IgD-negative memory B cell (primary cell): ENCODE measurements at regions not wholly inside any gene's neighbourhood (a gene's known extent, or its start where the extent isn't known, plus 50 kb on each side); places are given as distances from the start of the nearest gene placed in this dataset.

ENCODE experiments used
- H3K27ac Mint-ChIP-seq, 3 donors: one replicate each; pipeline ENCODE4 v1.8.0; 2020 to 2022; ENCODE audit warnings: mild to moderate bottlenecking in 3 of 3, mixed read lengths in 3 of 3, moderate library complexity in 1 of 3
- H3K27me3 Mint-ChIP-seq: one replicate; pipeline ENCODE4 v1.8.0; 2021; ENCODE audit warnings: mixed read lengths
- H3K36me3 Mint-ChIP-seq: one replicate; pipeline ENCODE4 v1.8.0; 2020; ENCODE audit warnings: mild to moderate bottlenecking, mixed read lengths
- H3K4me1 Mint-ChIP-seq, 3 donors: one replicate each; pipeline ENCODE4 v1.8.0; 2020 to 2022; ENCODE audit warnings: mixed read lengths in 3 of 3, mild to moderate bottlenecking in 1 of 3
- H3K4me3 Mint-ChIP-seq, 4 donors: one replicate each; pipeline ENCODE4 v1.8.0; 2020 to 2022; ENCODE audit warnings: mild to moderate bottlenecking in 4 of 4, mixed read lengths in 4 of 4, moderate library complexity in 3 of 4
- H3K9me3 Mint-ChIP-seq, 3 donors: one replicate each; pipeline ENCODE4 v1.8.0; 2020 to 2021; ENCODE audit warnings: mixed read lengths in 3 of 3, mild to moderate bottlenecking in 1 of 3

DNA sequence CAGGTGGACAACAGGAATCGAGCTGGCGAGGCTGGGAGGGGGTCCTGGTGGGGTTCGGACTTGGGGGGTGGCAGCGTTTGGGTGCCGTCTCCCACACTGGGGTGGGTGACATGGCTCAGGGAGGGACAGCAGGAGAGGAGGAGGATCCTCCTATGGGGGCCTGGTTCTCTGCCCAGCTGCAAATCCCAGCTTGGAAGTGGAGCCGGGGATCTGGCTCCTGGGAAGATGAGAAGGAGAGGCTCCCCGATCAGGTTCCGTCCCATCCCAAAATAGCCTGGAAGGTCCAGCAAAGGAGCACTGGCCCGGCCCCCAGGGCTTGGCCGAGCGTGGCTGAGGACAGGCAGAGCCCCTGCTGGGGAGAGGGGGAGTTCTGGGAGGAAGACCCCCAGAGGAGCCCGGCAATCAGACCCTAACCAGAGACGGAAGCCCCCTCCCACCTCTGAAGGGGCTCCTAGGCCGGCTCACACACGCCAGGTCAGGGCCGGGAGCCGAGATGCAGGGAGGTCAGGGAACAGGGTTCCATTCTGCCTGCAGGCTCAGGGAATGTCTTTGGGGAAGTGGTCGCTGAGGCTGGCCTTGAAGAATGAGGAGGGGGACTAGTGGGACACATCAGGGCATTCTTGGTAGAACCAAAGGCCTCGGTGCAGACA is 143.7 kb downstream of the ENGASE start:
- Mint-ChIP-seq H3K27me3 (peaks cover 31% of the 10 kb centered on the region), H3K9me3 (no peaks in the 10 kb centered on the region), H3K36me3 (peaks cover 2% of the 10 kb centered on the region), H3K4me1 (peaks cover 0 to 5% (median 3%) of the 10 kb centered on the region in 3 donors), H3K27ac (no peak overlapping the region), H3K4me3 (no peak overlapping the region)

- Mint-ChIP-seq H3K4me3 (no peak overlapping the region), H3K27me3 (peaks cover 26% of the 10 kb centered on the region), H3K4me1 (peaks cover 0 to 5% (median 3%) of the 10 kb centered on the region in 3 donors), H3K27ac (no peak overlapping the region), H3K9me3 (no peaks in the 10 kb centered on the region), H3K36me3 (peaks cover 2% of the 10 kb centered on the region)
Observed at GRCh38 chr17:79217473-79218135, 143.0 kb downstream of the ENGASE start.

- Mint-ChIP-seq H3K4me1 (peaks cover 0 to 5% (median 3%) of the 10 kb centered on the region in 3 donors), H3K27ac (no peak overlapping the region), H3K36me3 (peaks cover 2% of the 10 kb centered on the region), H3K9me3 (no peaks in the 10 kb centered on the region), H3K27me3 (peaks cover 25% of the 10 kb centered on the region), H3K4me3 (no peak overlapping the region)
Observed at GRCh38 chr17:79216826-79217225, 142.2 kb downstream of the ENGASE start.

- no peaks in the 10 kb centered on the region for H3K9me3 Mint-ChIP-seq
- H3K4me1 Mint-ChIP-seq: peaks cover 0 to 5% (median 3%) of the 10 kb centered on the region in 3 donors
- peaks cover 25% of the 10 kb centered on the region for H3K27me3 Mint-ChIP-seq
- H3K27ac Mint-ChIP-seq: no peak overlapping the region
- no peak overlapping the region for H3K4me3 Mint-ChIP-seq
- peaks cover 2% of the 10 kb centered on the region for H3K36me3 Mint-ChIP-seq
Observed at GRCh38 chr17:79216391-79216790, 141.8 kb downstream of the ENGASE start.

DNA sequence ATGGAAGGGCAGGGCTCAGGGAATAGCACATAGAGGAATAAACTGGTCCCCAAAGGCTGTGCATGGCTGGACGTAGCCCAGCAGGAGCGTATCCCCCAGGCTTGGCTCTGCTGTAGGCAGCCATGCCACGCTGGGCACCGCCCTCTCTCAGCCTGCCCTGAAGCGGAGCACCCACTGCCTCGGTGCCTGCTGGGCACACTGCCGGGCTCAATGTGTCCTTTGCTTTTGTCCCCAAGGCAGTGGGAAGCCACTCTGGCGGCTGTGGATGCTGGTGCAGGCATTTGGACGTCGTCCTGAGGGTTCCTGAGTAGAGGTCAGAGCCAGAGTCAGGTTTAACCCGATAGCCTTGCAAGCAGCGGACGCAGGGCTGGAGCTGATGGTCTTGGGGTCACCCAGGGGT is 141.0 kb downstream of the ENGASE start:
- Mint-ChIP-seq H3K27me3 (peaks cover 28% of the 10 kb centered on the region), H3K36me3 (peaks cover 2% of the 10 kb centered on the region), H3K4me3 (no peak overlapping the region), H3K4me1 (peaks cover 0 to 5% (median 3%) of the 10 kb centered on the region in 3 donors), H3K27ac (no peak overlapping the region), H3K9me3 (no peaks in the 10 kb centered on the region)

GRCh38 chr17:79214940-79215604 is 140.4 kb downstream of the ENGASE start:
- Mint-ChIP-seq H3K9me3 (no peaks in the 10 kb centered on the region), H3K36me3 (peaks cover 2% of the 10 kb centered on the region), H3K4me3 (no peak overlapping the region), H3K27ac (no peak overlapping the region), H3K27me3 (peaks cover 23% of the 10 kb centered on the region), H3K4me1 (no peaks in the 10 kb centered on the region)

DNA sequence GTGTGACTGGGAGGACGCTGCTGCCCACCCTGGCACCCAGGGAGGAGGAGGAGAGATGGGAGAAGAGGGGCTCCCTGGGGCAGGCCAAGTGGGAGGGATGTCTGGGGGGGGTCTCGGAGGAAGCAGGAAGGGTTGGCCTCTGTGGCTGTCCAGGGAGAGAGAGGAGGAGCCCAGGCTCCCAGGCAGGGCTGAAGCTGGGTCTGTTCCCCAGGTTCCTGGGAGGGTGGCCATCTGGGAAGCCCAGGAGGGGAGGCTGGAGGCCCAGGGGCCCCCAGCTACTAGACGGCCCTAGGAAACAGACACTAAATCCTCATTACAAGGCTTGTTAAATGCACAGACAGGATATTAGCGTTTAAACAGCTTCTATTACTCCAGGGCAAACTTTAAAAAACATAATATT is 139.8 kb downstream of the ENGASE start:
- H3K9me3 Mint-ChIP-seq: no peaks in the 10 kb centered on the region
- no peak overlapping the region for H3K4me3 Mint-ChIP-seq
- H3K4me1 Mint-ChIP-seq: no peaks in the 10 kb centered on the region
- H3K36me3 Mint-ChIP-seq: peaks cover 2% of the 10 kb centered on the region
- H3K27me3 Mint-ChIP-seq: peaks cover 23% of the 10 kb centered on the region
- H3K27ac Mint-ChIP-seq: peak overlapping the region in 1 of 3 donors; percentile 59

DNA sequence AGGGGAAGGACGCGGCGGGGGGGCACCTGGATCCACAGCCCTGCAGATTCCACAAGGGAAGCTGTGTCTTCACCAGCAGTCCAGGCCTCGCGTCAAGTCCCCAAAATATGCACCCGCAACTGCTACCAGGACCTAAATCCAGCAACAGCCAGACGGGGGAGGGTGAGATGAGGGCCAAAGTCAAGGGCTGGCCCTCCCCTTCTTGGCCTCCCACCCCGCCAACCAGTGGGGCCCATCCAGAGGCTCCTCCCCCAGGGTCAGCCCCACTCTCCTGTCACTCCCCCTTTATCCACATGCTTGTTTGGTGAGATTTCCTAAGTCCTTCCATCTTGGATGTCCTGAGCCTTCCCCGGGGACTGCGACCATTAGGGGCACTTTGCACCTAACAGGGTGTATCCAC is 138.7 kb downstream of the ENGASE start:
- Mint-ChIP-seq H3K27ac (no peak overlapping the region), H3K36me3 (peaks cover 2% of the 10 kb centered on the region), H3K27me3 (peaks cover 18% of the 10 kb centered on the region), H3K4me3 (no peak overlapping the region), H3K4me1 (no peaks in the 10 kb centered on the region), H3K9me3 (no peaks in the 10 kb centered on the region)

- Mint-ChIP-seq H3K27me3 (peaks cover 17% of the 10 kb centered on the region), H3K4me1 (no peaks in the 10 kb centered on the region), H3K27ac (no peak overlapping the region), H3K4me3 (no peak overlapping the region), H3K36me3 (peaks cover 2% of the 10 kb centered on the region), H3K9me3 (no peaks in the 10 kb centered on the region)
Observed at GRCh38 chr17:79212149-79213087, 137.8 kb downstream of the ENGASE start.

DNA sequence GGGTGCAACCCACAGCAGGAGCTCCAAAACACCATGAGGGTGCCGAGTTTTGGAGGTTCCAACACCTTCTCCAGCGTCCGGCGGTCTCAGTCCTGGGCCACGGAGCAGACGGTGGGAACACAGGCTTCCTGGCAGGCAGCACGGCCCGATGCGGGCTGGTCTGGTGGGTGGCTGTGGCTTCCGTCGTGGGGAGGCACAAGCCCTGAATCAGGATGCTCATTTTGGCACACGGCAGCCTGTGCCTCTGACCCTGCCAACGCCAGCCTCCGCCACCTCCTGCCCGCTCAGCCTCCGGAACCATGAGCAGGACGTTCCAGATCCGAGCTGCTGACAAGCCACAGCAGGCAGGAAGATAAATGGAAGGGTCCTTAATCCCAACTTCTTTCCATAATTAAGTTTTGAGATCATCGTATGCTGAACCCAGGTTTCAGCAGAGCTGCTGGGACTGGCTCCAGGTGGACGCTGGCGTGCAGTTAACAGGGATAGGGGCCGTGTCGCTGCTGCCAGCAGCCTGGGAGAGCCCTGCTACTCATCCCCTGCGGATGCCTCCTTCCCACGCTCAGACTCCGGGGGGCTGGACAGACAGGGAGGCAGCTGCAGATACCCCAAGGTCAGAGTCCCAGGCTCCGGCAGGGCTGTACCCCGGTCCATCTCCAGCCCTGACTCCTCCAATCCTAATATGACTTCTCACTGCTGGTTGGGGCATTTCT is 136.6 kb downstream of the ENGASE start:
- no peaks in the 10 kb centered on the region for H3K9me3 Mint-ChIP-seq
- H3K27ac Mint-ChIP-seq: peak overlapping the region in 1 of 3 donors; percentile 57
- no peaks in the 10 kb centered on the region for H3K4me1 Mint-ChIP-seq
- no peak overlapping the region for H3K4me3 Mint-ChIP-seq
- H3K36me3 Mint-ChIP-seq: peaks cover 2% of the 10 kb centered on the region
- peaks cover 18% of the 10 kb centered on the region for H3K27me3 Mint-ChIP-seq

DNA sequence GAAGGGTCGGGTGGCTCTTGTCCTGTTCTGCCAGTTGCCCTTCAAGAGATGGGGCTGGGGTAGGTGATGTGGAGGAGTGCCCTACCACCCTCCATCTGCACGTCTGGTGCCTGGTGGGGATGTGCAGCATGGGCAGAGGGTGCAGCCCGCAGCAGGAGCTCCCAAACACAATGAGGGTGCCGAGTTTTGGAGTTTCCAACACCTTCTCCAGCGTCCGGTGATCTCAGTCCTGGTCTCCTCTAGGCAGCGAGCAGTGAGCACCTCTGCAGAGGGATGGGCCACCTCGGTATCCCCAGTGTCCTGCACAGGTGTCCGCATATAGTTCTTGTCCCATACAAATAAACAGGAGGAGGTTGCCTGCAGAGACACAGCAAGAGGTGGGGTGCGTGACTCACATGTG is 136.0 kb downstream of the ENGASE start:
- peaks cover 18% of the 10 kb centered on the region for H3K27me3 Mint-ChIP-seq
- H3K4me1 Mint-ChIP-seq: no peaks in the 10 kb centered on the region

DNA sequence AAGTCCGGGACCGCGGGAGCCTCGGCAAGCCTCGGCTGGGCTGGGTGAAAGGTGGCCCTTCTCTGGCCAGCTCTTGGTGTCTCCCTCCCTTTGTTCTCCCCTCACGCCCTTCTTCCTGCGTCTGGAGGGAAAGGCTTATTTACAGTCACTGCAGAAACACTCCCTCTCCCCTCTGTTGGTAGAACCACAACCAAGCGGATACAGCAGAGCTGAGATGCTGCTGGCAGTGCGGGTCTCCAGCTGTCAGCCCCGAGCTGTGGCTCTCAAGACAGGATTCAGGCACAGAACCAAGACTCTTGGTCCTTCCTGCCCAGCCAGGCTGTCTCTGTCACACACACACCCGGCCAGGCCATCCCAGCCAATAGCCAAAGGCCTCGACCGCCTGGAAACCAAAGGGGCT is 133.3 kb downstream of the ENGASE start:
- no peaks in the 10 kb centered on the region for H3K4me1 Mint-ChIP-seq
- no peak overlapping the region for H3K4me3 Mint-ChIP-seq
- H3K27me3 Mint-ChIP-seq: peaks cover 12% of the 10 kb centered on the region
- H3K27ac Mint-ChIP-seq: no peak overlapping the region
- H3K9me3 Mint-ChIP-seq: no peaks in the 10 kb centered on the region
- H3K36me3 Mint-ChIP-seq: no peaks in the 10 kb centered on the region

More for the DNA sequence above, 136.0 kb downstream of the ENGASE start:
- H3K4me3 Mint-ChIP-seq: no peak overlapping the region
- peaks cover 2% of the 10 kb centered on the region for H3K36me3 Mint-ChIP-seq
- peak overlapping the region in 1 of 3 donors; percentile 35 for H3K27ac Mint-ChIP-seq
- H3K9me3 Mint-ChIP-seq: no peaks in the 10 kb centered on the region

DNA sequence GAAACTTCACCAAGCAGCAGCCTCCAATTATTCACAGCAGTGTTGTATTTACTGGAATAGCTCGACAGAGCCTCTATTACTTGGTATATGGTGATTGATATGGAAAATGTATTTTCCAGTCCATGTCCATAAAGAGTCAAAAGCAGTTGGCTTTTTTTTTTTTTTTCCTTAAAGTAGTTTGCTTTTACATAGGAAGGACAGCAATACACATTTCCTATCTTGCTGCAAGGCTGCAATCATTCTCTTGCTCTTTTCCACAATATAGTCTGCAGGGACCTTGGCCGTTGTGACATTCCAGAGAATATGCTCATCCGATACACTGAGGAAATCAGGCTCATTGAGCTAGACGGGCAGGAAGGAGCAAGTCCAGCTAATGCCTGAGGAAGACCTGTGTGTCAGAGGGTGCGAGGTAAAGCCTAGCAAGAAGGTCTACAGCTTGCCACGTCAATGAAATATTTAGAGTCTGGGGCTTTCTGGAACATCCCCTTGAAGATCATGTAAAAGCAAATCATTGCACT is 131.1 kb downstream of the ENGASE start:
- H3K4me3 Mint-ChIP-seq: no peak overlapping the region
- no peaks in the 10 kb centered on the region for H3K36me3 Mint-ChIP-seq
- H3K27me3 Mint-ChIP-seq: peaks cover 21% of the 10 kb centered on the region
- no peaks in the 10 kb centered on the region for H3K9me3 Mint-ChIP-seq
- no peaks in the 10 kb centered on the region for H3K4me1 Mint-ChIP-seq
- no peak overlapping the region for H3K27ac Mint-ChIP-seq

- Mint-ChIP-seq H3K4me3 (no peak overlapping the region), H3K27me3 (peaks cover 24% of the 10 kb centered on the region), H3K4me1 (no peaks in the 10 kb centered on the region), H3K27ac (no peak overlapping the region), H3K9me3 (no peaks in the 10 kb centered on the region), H3K36me3 (no peaks in the 10 kb centered on the region)
Observed at GRCh38 chr17:79204261-79204660, 129.6 kb downstream of the ENGASE start.
